K562 (cell line): ENCODE measurements at regions not wholly inside any gene's neighbourhood (a gene's known extent, or its start where the extent isn't known, plus 50 kb on each side); places are given as distances from the start of the nearest gene placed in this dataset.

Experiments
- ATAC-seq: fragments of 200-7000 bp; cut with Tn5 transposase; 3 replicates; pipeline ENCODE4 v1.9.1; 2020; ENCODE audit warnings: moderate library complexity
- BruUV-seq: library from RNA; stranded (reverse); fragments of 400-500 nt; replicated peaks from 2 replicates; lab custom pipeline; 2021; lab: Mats Ljungman, UMichigan
- CTCF ChIA-PET: fragments of 300-600 bp; formaldehyde crosslinking; extraction: SDS; loops from one replicate; lab custom pipeline; 2021; ENCODE audit warnings: low intra/inter-chr PET ratio; lab: Yijun Ruan, JAX
- POLR2A ChIA-PET: fragments of 300-600, 350-650 bp; sonication (Branson Sonifier 250); formaldehyde crosslinking; extraction: SDS; loops from one replicate; lab custom pipeline; 2021; ENCODE audit warnings: antibody characterized with exemption, inconsistent platforms; lab: Yijun Ruan, JAX
- DNase-seq, 4 experiments: peaks; one replicate each; pipeline versions ENCODE4 v3.0.0 to v3.0.0-alpha.2; 2011 to 2018; ENCODE audit warnings: low spot score in 3 of 4, mixed read lengths in 3 of 4; ENCODE audit errors: extremely low read depth in 1 of 4
- FAIRE-seq: peaks from 2 replicates; lab custom pipeline; 2011; peaks lifted over from hg19 to GRCh38; lab: Jason Lieb, UNC
- H2AFZ ChIP-seq: 2 replicates; pipeline ENCODE4 v1.6.0; 2011; ENCODE audit warnings: low read depth, low read length, control low read depth, inconsistent platforms
- H3K27ac ChIP-seq: fragments of 200-600 bp; 3 replicates; pipeline ENCODE4 v1.8.0; 2011; ENCODE audit warnings: low read depth, mild to moderate bottlenecking, control low read depth, inconsistent platforms, low read length, moderate library complexity, mixed read lengths; ENCODE audit errors: extremely low read depth
- H3K27me3 ChIP-seq, 2 experiments: fragments of 300-600 bp in 1 of 2; 2 replicates in 1 of 2; 3 replicates in 1 of 2; pipeline versions ENCODE4 v1.6.0 to v1.8.0; 2011; ENCODE audit warnings: inconsistent platforms in 2 of 2, low read length in 2 of 2, mild to moderate bottlenecking in 1 of 2, mixed read lengths in 1 of 2, moderate library complexity in 1 of 2; ENCODE audit not compliant: control insufficient read depth in 2 of 2, insufficient read depth in 2 of 2
- H3K36me3 ChIP-seq: fragments of 300-600 bp; 3 replicates; pipeline ENCODE4 v1.8.0; 2011; ENCODE audit warnings: mild to moderate bottlenecking, low read length, inconsistent platforms; ENCODE audit not compliant: control insufficient read depth, insufficient read depth
- H3K4me1 ChIP-seq, 2 experiments: fragments of 200-600 bp in 1 of 2; replicated peaks in 1 of 2; 2 replicates in 1 of 2; 3 replicates in 1 of 2; pipeline versions ENCODE4 v1.5.1 to v1.8.0; 2011; ENCODE audit warnings: inconsistent platforms in 2 of 2, low read length in 2 of 2, mild to moderate bottlenecking in 1 of 2, mixed read lengths in 1 of 2, moderate library complexity in 1 of 2; ENCODE audit not compliant: control insufficient read depth in 2 of 2, insufficient read depth in 2 of 2
- H3K4me2 ChIP-seq: 2 replicates; pipeline ENCODE4 v1.6.1; 2011; ENCODE audit warnings: low read length, control low read depth, inconsistent platforms, mixed read lengths; ENCODE audit not compliant: insufficient read depth
- H3K4me3 ChIP-seq: fragments of 200-600 bp; sonication (generic), shearing (Covaris generic); 2 replicates; pipeline ENCODE4 v1.5.1; 2016; ENCODE audit warnings: control low read depth, inconsistent platforms
- H3K79me2 ChIP-seq: fragments of 200-600 bp; 3 replicates; pipeline ENCODE4 v1.8.0; 2011; ENCODE audit warnings: low read length, inconsistent platforms; ENCODE audit not compliant: control insufficient read depth, insufficient read depth
- H3K9ac ChIP-seq, 2 experiments: 2 replicates each; pipeline versions ENCODE4 v1.6.0 to v1.6.1; 2011; ENCODE audit warnings: low read depth in 2 of 2, low read length in 2 of 2, control low read depth in 1 of 2, inconsistent platforms in 1 of 2, mild to moderate bottlenecking in 1 of 2, mixed read lengths in 1 of 2; ENCODE audit not compliant: insufficient read depth in 1 of 2
- H3K9me1 ChIP-seq: one replicate; pipeline ENCODE4 v1.6.0; 2011; ENCODE audit warnings: inconsistent platforms, mild to moderate bottlenecking, low read length, moderate library complexity; ENCODE audit not compliant: control insufficient read depth, insufficient read depth
- H3K9me3 ChIP-seq: replicated peaks from 2 replicates; pipeline ENCODE4 v1.5.1; 2011; ENCODE audit warnings: low read depth, low read length, inconsistent platforms; ENCODE audit not compliant: control insufficient read depth, insufficient read depth
- H4K20me1 ChIP-seq: replicated peaks from 2 replicates; pipeline ENCODE4 v1.6.1; 2011; ENCODE audit warnings: low read length, inconsistent platforms, mixed read lengths; ENCODE audit not compliant: control insufficient read depth, insufficient read depth
- AFF1 ChIP-seq, 2 experiments: fragments of 450-650 bp; IDR thresholded peaks; 2 replicates each; pipeline ENCODE4 v1.6.1; 2018; ENCODE audit warnings: mild to moderate bottlenecking in 2 of 2, low read depth in 1 of 2; ENCODE audit not compliant: partially characterized antibody in 2 of 2
- C11orf30 ChIP-seq: fragments of 450-650 bp; IDR thresholded peaks from 2 replicates; pipeline ENCODE4 v1.6.1; 2016; ENCODE audit warnings: low read depth, mild to moderate bottlenecking
- DACH1 ChIP-seq: fragments of 450-650 bp; IDR thresholded peaks from 2 replicates; pipeline ENCODE4 v1.6.1; 2018; ENCODE audit not compliant: partially characterized antibody
- DDX20 ChIP-seq: fragments of 450-650 bp; IDR thresholded peaks from 2 replicates; pipeline ENCODE4 v1.6.1; 2016; ENCODE audit warnings: missing genetic modification characterization, low read depth, mild to moderate bottlenecking, missing compliant biosample characterization, moderate library complexity
- E2F6 ChIP-seq, 2 experiments: IDR thresholded peaks; 2 replicates each; pipeline ENCODE4 v1.6.1; 2011; ENCODE audit warnings: borderline replicate concordance in 1 of 2, control low read depth in 1 of 2, low read depth in 1 of 2, low read length in 1 of 2, mild to moderate bottlenecking in 1 of 2, mixed read lengths in 1 of 2, moderate library complexity in 1 of 2; ENCODE audit not compliant: insufficient read depth in 1 of 2, insufficient read length in 1 of 2, poor library complexity in 1 of 2, severe bottlenecking in 1 of 2; ENCODE audit errors: extremely low read depth in 1 of 2
- FOXP4 ChIP-seq: sonication (generic); formaldehyde crosslinking; IDR thresholded peaks from 2 replicates; pipeline ENCODE4 v1.8.0; 2022; ENCODE audit warnings: mild to moderate bottlenecking, missing genetic modification reagents, borderline replicate concordance
- HLTF ChIP-seq: fragments of 450-650 bp; IDR thresholded peaks from 2 replicates; pipeline ENCODE4 v1.6.1; 2016
- MECOM ChIP-seq: fragments of 250-450 bp; sonication (Bioruptor Pico); IDR thresholded peaks from 2 replicates; pipeline ENCODE4 v1.8.0; 2022; ENCODE audit warnings: inconsistent platforms
- MTA2 ChIP-seq: fragments of 450-650 bp; IDR thresholded peaks from 2 replicates; pipeline ENCODE4 v1.6.1; 2016; ENCODE audit warnings: low read depth
- MXD1 ChIP-seq: fragments of 250-450 bp; sonication (Bioruptor Pico); IDR thresholded peaks from 2 replicates; pipeline ENCODE4 v1.8.0; 2021; ENCODE audit warnings: borderline replicate concordance, mild to moderate bottlenecking, moderate library complexity; ENCODE audit not compliant: poor library complexity, severe bottlenecking
- POU5F1 ChIP-seq: fragments of 150-350 bp; IDR thresholded peaks from 2 replicates; pipeline ENCODE4 v1.6.1; 2014; ENCODE audit warnings: borderline replicate concordance, low read length, low read depth, mild to moderate bottlenecking; ENCODE audit not compliant: partially characterized antibody
- SP2 ChIP-seq: IDR thresholded peaks from 2 replicates; pipeline ENCODE4 v1.6.1; 2011; ENCODE audit warnings: mild to moderate bottlenecking, low read depth, low read length, moderate library complexity; ENCODE audit not compliant: poor library complexity, severe bottlenecking; ENCODE audit errors: extremely low read depth
- XRCC4 ChIP-seq: IDR thresholded peaks from one replicate; pipeline ENCODE4 v1.6.1; 2011; ENCODE audit not compliant: insufficient read depth, insufficient read length; ENCODE audit errors: extremely low read depth
- ZBED1 ChIP-seq: IDR thresholded peaks from 2 replicates; pipeline ENCODE4 v1.6.1; 2014
- ZNF282 ChIP-seq: sonication (generic); formaldehyde crosslinking; IDR thresholded peaks from 2 replicates; pipeline ENCODE4 v1.8.1; 2023; ENCODE audit warnings: missing genetic modification reagents
- ZNF583 ChIP-seq: fragments of 250-450 bp; sonication (Bioruptor Pico); IDR thresholded peaks from 2 replicates; pipeline ENCODE4 v1.4.0; 2020
- ZNF695 ChIP-seq: fragments of 450-650 bp; formaldehyde crosslinking; IDR thresholded peaks from 2 replicates; pipeline ENCODE4 v1.4.0; 2020; ENCODE audit warnings: mild to moderate bottlenecking, moderate library complexity
- WGBS: fragments of 100-300 bp; shearing (Covaris generic); methylation state at CpG from one replicate; pipeline ENCODE4 v1.1.6; 2016; ENCODE audit warnings: low coverage, mixed read lengths; ENCODE audit not compliant: insufficient coverage; ENCODE audit errors: missing lambda C conversion rate; 5-methylcytosine and 5-hydroxymethylcytosine counted together
- in situ Hi-C: fragments of 300-500 bp; cut with MboI; formaldehyde crosslinking; loops from 4 replicates; pipeline ENCODE4 v1.15.0; 2018; ENCODE audit warnings: inconsistent platforms, mixed read lengths
- intact Hi-C: fragments of 100-400 bp; cut with micrococcal nuclease; formaldehyde crosslinking; loops from 2 replicates; pipeline ENCODE4 v1.14.2; 2022

GRCh38 chr4:177761692-177762091 is 319.5 kb upstream of the AGA start:
- no peak for TF ChIP-seq ZNF695
- no peak for TF ChIP-seq MXD1
- no peak for TF ChIP-seq DACH1
- no peak for TF ChIP-seq ZNF583 (CRISPR knock-in tag)
- no peak for TF ChIP-seq POU5F1
- TF ChIP-seq FOXP4, result no peak
- TF ChIP-seq SP2, result no peak
- no peak for TF ChIP-seq XRCC4
- no peak for TF ChIP-seq C11orf30
- TF ChIP-seq HLTF, result no peak
- TF ChIP-seq AFF1 (IDR thresholded peaks at IDR 0.05; ENCODE audit: low read depth in 1 of 2, partially characterized antibody in 2 of 2), result no peak
- no peak for TF ChIP-seq E2F6 (IDR thresholded peaks at IDR 0.05; ENCODE audit: borderline replicate concordance in 1 of 2, extremely low read depth in 1 of 2, insufficient read depth in 1 of 2, insufficient read length in 1 of 2, low read depth in 1 of 2, low read length in 1 of 2, poor library complexity in 1 of 2, severe bottlenecking in 1 of 2)
- TF ChIP-seq MTA2, result no peak
- no peak for TF ChIP-seq ZNF282 (CRISPR knock-in tag)
- no peak for TF ChIP-seq ZBED1
- TF ChIP-seq DDX20 (tag), result no peak
- no peak for TF ChIP-seq MECOM (CRISPR knock-in tag)
- TF ChIP-seq, all 486 proteins: peak for 0
- intact Hi-C loops, result no loop called here
- Histone ChIP-seq H3K4me2 (no peak overlapping the region), H3K9me1 (no peaks in the 10 kb centered on the region), H3K36me3 (no peaks in the 10 kb centered on the region), H4K20me1 (no peaks in the 10 kb centered on the region), H2AFZ (no peak overlapping the region), H3K9ac (no peak overlapping the region), H3K9me3 (no peaks in the 10 kb centered on the region), H3K4me1 (no peaks in the 10 kb centered on the region), H3K27ac (no peak overlapping the region), H3K79me2 (no peaks in the 10 kb centered on the region), H3K4me3 (no peak overlapping the region), H3K27me3 (no peaks in the 10 kb centered on the region)
- ChIA-PET POLR2A (no interaction called here), CTCF (no interaction called here)
- 2% methylated on average over 12 of the region's 12 CpGs for WGBS
- ATAC-seq (no peak), DNase-seq (no peak), FAIRE-seq (no peak)
- BruUV-seq, result no TSS peak
- in situ Hi-C loops, result no loop called here
